ENCODE measurements at regions not wholly inside any gene's neighbourhood (a gene's known extent, or its start where the extent isn't known, plus 50 kb on each side); places are given as distances from the start of the nearest gene placed in this dataset.

GRCh38 chr11:33540946-33541915 is 159.4 kb downstream of the C11orf91 start:
- no peak for DNase-seq
- TF ChIP-seq POLR2A (IDR thresholded peaks at IDR 0.05), result no peak
- TF ChIP-seq, protein P1, sequence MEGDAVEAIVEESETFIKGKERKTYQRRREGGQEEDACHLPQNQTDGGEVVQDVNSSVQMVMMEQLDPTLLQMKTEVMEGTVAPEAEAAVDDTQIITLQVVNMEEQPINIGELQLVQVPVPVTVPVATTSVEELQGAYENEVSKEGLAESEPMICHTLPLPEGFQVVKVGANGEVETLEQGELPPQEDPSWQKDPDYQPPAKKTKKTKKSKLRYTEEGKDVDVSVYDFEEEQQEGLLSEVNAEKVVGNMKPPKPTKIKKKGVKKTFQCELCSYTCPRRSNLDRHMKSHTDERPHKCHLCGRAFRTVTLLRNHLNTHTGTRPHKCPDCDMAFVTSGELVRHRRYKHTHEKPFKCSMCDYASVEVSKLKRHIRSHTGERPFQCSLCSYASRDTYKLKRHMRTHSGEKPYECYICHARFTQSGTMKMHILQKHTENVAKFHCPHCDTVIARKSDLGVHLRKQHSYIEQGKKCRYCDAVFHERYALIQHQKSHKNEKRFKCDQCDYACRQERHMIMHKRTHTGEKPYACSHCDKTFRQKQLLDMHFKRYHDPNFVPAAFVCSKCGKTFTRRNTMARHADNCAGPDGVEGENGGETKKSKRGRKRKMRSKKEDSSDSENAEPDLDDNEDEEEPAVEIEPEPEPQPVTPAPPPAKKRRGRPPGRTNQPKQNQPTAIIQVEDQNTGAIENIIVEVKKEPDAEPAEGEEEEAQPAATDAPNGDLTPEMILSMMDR (IDR thresholded peaks at IDR 0.05), result no peak
- 89 to 91% methylated on average over 11 of the region's 11 CpGs for WGBS, 2 donors

GRCh38 chr11:33540427-33540826 is 160.2 kb downstream of the C11orf91 start:
- H3K27me3 ChIP-seq, result no peaks in the 10 kb centered on the region
- no peaks in the 10 kb centered on the region for H3K4me1 ChIP-seq
- H3K27ac ChIP-seq, result no peak overlapping the region
- H3K9me3 ChIP-seq, result no peaks in the 10 kb centered on the region
- TF ChIP-seq, protein P1 (IDR thresholded peaks at IDR 0.05), result no peak
- no peak for TF ChIP-seq POLR2A (IDR thresholded peaks at IDR 0.05)
- no peaks in the 10 kb centered on the region for H3K36me3 ChIP-seq (ENCODE audit: low read depth, missing control alignments)
- DNase-seq, result no peak
- H3K4me3 ChIP-seq, result no peak overlapping the region
- intact Hi-C loops (cut with DNase I; ENCODE audit: low total_unique reads), result no loop called here

More at GRCh38 chr11:33540946-33541915, 159.4 kb downstream of the C11orf91 start:
- intact Hi-C loops (cut with DNase I; ENCODE audit: low total_unique reads), result no loop called here
- no peaks in the 10 kb centered on the region for H3K27me3 ChIP-seq
- no peaks in the 10 kb centered on the region for H3K9me3 ChIP-seq
- H3K27ac ChIP-seq, result no peak overlapping the region
- no peaks in the 10 kb centered on the region for H3K4me1 ChIP-seq
- no peaks in the 10 kb centered on the region for H3K36me3 ChIP-seq (ENCODE audit: low read depth, missing control alignments)
- H3K4me3 ChIP-seq, result no peak overlapping the region

- 59 to 65% methylated on average over 3 of the region's 3 CpGs for WGBS, 2 donors
- Histone ChIP-seq H3K4me3 (no peak overlapping the region), H3K27me3 (no peaks in the 10 kb centered on the region), H3K9me3 (no peaks in the 10 kb centered on the region), H3K4me1 (no peaks in the 10 kb centered on the region), H3K27ac (no peak overlapping the region), H3K36me3 (ENCODE audit: low read depth, missing control alignments) (no peaks in the 10 kb centered on the region)
- TF ChIP-seq POLR2A (IDR thresholded peaks at IDR 0.05), result no peak
- TF ChIP-seq, protein P1 (IDR thresholded peaks at IDR 0.05), result no peak
- no peak for DNase-seq
- intact Hi-C loops (cut with DNase I; ENCODE audit: low total_unique reads), result no loop called here
Measured at GRCh38 chr11:33539751-33540150, 160.9 kb downstream of the C11orf91 start.

DNA sequence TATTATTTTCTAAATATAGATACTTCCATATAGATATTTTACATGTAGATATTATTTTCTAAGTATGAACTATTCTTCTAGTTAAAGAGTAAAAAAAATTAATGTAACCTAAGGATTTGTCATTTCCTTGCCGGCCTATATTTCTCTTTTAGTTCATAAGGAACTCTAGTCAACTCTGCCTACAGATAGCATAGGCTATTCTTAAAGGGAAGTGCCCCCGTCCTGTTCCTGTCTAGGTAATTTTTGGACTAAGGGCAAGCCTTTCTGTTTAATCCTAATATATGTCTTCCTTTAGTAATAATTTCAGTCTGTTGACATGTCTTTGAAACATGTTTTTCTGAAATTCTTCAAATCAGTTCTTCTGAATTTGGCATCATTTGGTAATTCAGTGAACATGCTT is 161.9 kb downstream of the C11orf91 start:
- Histone ChIP-seq H3K36me3 (ENCODE audit: low read depth, missing control alignments) (no peaks in the 10 kb centered on the region), H3K4me3 (no peak overlapping the region), H3K27me3 (no peaks in the 10 kb centered on the region), H3K4me1 (no peaks in the 10 kb centered on the region), H3K27ac (no peak overlapping the region), H3K9me3 (no peaks in the 10 kb centered on the region)
- TF ChIP-seq, protein P1 (IDR thresholded peaks at IDR 0.05), result no peak
- no peak for TF ChIP-seq POLR2A (IDR thresholded peaks at IDR 0.05)
- no peak for DNase-seq
- intact Hi-C loops (cut with DNase I; ENCODE audit: low total_unique reads), result no loop called here
- 80 to 94% methylated on average over 2 of the region's 2 CpGs for WGBS, 2 donors

Measured in testis (tissue), 2 donors.